KG1 (cell line): ENCODE measurements at regions not wholly inside any gene's neighbourhood (a gene's known extent, or its start where the extent isn't known, plus 50 kb on each side); places are given as distances from the start of the nearest gene placed in this dataset.
"Not testable (repeated sequence)": the region's sequence is repeated elsewhere in the genome, so short reads cannot be mapped to it uniquely, and the experiment has no call there.

Experiments
- DNase-seq: peaks from one replicate; lab custom pipeline; 2025; lab: John Stamatoyannopoulos, UW

GRCh38 chr1:95532335-95532734 is 298.3 kb downstream of the RWDD3 start:
- no peak for DNase-seq

DNA sequence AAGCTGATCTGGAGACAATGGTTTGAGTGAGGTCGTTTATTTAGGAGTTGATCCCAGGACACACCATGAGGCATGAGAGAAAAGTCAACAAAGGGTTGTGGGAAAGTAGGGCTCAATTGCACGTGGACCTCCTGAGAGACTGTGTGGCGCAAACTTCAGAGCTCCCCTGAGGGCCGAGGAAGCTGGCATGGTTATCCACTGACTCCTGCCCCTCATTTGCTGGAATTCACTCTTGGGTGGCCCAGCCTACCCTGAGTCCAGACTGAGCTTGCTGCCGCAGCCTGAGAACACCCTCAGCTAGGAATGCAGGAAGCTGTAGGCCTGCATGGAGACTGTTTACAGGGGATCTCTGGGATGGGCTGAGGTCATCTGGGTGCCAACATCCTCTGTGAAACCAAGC is 301.0 kb downstream of the RWDD3 start:
- no peak for DNase-seq

- DNase-seq: no peak
These were observed 301.6 kb downstream of the RWDD3 start for GRCh38 chr1:95535614-95536013.

DNA sequence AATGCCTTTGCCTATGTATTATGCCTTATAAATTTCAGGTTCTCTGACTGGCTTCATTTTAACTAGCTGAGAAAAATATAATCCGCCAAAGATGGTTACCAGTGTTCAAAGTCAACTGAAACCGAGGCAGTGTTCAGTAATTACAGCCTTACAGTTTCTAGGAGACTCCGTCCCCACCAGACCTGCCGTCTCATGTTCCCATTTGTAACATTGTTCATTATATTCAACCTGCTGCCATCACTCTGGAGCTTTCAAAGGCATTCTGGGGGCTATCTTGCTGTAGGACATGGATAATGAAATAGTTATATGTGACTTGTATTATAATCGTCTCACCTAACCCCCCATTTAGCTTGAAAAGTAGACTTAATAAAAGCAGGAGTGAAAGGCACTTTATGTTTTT is 302.5 kb downstream of the RWDD3 start:
- DNase-seq: no peak

DNA sequence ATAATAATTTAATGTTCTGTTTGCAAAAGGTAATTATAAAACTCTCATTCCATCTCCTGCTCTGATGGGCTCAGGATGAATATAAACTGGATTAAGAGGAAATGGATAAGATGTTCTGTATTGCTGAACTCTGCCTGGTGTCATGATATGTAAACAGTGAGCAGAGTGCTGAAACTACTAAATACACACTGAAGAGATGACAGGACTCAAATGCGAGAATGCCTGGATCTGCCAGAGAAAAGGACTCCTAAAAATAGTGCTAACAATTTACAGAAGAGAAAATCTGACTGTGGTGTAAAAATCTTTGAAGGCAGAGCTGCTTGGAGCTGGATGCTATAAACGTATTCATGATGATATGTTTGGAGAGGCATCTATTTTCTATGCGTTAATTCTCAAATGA is 303.2 kb downstream of the RWDD3 start:
- no peak for DNase-seq

GRCh38 chr1:95538242-95538641 is 304.2 kb downstream of the RWDD3 start:
- not testable (repeated sequence) for DNase-seq

- no peak for DNase-seq
These were observed 308.9 kb downstream of the RWDD3 start for GRCh38 chr1:95542936-95543335.

DNA sequence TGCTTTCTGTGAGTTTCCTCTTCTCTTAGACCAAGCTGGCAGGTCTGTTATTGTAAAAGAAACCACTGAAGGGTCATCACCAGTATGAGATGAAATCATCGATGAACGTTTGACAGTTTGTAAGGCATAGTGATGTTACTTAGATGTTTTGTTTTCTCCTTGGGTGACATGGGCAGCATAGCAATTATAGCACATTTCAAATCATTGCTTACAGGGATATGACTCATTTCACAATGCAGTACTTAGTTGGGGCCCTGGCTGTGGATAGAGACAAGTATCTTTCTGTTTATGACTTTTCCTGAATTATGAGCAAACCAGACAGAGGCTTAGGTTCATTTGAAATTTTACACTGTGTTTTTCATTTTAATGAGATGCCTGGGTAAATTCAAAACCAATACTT is 313.0 kb downstream of the RWDD3 start:
- no peak for DNase-seq

GRCh38 chr1:95548211-95548610 is 314.2 kb downstream of the RWDD3 start:
- no peak for DNase-seq

DNA sequence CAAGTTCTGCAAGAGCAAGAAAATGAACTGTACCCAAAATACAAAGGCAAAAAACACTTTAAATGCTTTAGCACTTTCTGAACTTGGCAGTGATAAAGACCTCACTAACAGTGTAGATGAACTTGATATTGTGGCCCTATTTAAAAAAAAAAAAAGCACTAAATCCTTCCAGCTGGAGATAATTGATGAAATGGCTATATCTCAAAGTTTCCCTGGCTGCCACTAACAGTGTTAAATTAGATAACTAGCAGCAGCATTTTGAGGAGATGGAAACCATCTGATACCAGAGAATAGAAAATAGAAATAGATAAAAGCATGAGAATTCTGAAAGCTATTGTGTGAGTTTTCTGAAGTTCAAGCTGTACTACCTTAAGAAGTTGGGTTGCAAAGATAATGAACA is 317.2 kb downstream of the RWDD3 start:
- DNase-seq: no peak

DNA sequence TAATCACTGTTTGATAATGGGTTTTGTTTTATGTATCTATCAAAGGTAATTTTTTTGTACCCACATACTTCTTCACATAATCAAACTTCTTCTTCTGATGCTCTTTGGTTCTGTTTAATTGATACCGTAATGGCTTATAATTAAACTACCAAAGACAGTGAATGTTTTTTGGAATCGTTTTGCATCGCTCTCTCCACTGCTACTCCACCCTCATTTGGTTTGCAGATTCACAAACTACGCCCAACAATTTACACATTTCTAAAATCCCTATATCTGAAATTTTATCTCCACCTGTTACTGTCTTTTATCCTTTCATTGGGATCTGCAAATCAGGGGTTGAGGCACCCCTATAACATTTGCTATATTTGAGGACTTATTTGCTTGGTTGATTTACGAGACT is 319.6 kb downstream of the RWDD3 start:
- no peak for DNase-seq

- no peak for DNase-seq
These were observed 320.4 kb downstream of the RWDD3 start for GRCh38 chr1:95554408-95554807.

- DNase-seq: no peak
These were observed 324.8 kb downstream of the RWDD3 start for GRCh38 chr1:95558791-95559190.

- DNase-seq: no peak
These were observed 327.3 kb downstream of the RWDD3 start for GRCh38 chr1:95561346-95561745.

- no peak for DNase-seq
These were observed 328.2 kb downstream of the RWDD3 start for GRCh38 chr1:95562230-95562629.

- no peak for DNase-seq
These were observed 338.0 kb downstream of the RWDD3 start for GRCh38 chr1:95572002-95572401.

DNA sequence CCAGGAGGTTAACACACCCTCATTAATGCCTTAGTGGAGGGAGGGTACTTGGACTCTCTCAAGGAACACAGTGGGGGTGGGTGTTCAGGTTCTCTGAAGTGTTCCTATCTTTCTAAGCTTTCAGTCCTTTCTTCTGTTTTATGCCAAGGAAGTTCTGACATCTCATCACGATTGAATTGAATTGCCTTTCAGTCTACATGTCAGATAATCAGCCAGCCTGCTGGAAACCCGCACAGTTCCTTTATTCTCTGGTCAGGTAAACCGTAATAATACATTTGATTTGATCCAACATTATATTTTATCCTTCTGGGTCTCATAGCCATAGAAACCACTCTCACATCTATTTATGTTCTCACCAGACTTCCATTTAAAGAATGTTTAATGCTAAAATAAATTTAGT is 339.0 kb downstream of the RWDD3 start:
- DNase-seq: no peak

DNA sequence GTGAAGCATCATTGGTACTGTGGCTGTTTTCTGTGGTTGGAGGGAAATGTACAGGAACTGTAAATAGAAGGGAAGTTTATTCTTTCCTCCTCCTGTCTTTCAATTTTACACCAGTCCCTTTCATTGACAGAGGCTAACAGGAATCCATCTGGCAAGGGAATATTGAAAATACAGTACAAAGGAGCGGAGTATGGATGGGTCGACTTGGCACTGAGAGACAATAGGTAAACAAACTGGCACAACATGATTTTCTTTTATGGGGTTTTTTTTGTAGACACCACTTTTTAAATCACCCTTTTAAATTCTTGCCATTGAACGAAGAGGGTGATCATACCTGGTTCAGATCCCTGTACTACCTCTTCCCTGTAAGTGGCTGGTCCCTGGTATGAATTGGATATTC is 341.3 kb downstream of the RWDD3 start:
- DNase-seq: no peak

GRCh38 chr1:95578462-95578861 is 344.5 kb downstream of the RWDD3 start:
- no peak for DNase-seq

DNA sequence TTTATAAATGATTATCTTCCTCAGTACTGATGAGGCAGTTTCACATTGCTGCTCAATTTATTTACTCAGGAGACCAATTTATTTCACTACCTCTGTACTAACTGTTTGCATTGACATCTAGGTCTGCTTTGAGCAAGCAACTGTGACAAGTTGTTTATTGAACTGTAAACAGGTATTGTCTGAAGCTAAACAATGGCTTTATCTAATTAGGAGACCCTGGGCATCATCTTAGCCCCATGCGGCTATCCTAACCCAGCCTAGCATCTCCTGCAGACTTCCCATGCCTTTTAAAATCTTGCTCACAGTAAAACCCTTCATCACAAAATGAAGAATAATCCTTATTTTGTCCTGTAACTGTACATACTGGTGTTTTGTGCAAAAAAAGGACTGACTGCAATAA is 348.2 kb downstream of the RWDD3 start:
- no peak for DNase-seq

GRCh38 chr1:95582746-95583145 is 348.7 kb downstream of the RWDD3 start:
- no peak for DNase-seq

DNA sequence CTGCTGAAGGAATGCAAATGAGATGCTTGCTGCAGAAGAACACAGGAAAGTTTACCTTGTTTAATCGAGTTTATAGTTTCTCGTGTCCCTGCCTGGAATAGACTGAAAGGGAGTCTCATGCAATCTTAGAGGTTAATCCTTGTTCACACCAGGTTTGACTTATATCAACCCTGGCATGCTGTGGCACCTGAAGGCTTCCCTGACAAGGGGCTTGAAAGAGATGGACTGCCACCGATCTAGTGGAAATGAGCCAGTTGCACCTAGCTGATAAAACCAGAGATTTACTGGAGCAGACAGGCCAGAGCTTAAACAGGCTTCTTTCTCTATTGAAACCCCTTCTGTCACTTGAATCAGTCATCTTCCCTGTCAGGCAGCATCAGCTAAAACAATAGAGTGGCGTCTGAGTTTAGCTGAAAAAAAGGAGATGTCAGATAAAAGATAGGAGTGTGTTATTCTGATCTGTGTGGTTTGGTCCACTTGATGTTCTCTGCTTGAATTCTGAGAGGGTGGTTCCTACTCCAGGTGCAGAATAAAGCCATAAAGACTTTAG is 349.7 kb downstream of the RWDD3 start:
- DNase-seq: no peak

- DNase-seq: no peak
These were observed 350.3 kb downstream of the RWDD3 start for GRCh38 chr1:95584315-95584714.

DNA sequence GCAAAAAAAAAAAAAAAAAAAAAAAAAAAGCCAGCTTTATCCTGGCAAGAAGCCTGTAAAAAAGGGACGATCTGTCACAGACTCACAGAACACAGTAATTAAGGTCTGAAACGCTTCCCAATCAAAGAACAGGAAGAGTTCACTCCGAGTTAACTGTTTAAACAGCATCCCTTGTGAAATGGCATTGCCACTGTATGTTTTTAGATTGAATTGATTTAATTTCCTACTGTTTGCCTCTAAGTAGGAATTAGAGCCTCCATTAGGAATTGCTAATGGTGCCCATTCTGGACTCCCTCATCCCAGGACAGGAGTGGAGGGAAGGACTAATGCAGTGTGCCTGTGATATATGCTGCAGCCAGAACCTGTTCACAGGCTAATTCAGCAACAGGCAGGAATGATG is 370.8 kb downstream of the RWDD3 start:
- no peak for DNase-seq

DNA sequence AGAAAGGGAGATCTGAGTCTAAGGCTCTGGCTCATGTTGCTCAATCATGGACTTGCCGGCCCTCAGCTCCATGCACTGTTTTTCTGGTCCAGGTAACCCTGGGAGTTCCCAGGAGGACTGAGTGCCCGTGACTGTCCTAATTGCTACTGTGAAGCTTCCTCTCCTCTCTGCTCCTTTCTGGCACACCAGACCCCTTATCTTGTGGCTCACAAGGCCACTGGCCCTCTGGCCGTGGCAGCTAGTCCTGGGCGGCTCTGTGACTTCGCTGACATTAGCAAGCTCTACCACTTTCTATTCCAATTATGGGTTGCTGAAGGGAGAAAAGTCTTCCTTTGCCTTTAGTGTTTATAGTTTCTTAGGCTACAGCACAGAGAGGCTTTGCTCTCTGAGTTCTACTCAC is 380.2 kb downstream of the RWDD3 start:
- DNase-seq: no peak
